ENCODE measurements at regions not wholly inside any gene's neighbourhood (a gene's known extent, or its start where the extent isn't known, plus 50 kb on each side); places are given as distances from the start of the nearest gene placed in this dataset.
"Not testable (repeated sequence)": the region's sequence is repeated elsewhere in the genome, so short reads cannot be mapped to it uniquely, and the experiment has no call there.

DNA sequence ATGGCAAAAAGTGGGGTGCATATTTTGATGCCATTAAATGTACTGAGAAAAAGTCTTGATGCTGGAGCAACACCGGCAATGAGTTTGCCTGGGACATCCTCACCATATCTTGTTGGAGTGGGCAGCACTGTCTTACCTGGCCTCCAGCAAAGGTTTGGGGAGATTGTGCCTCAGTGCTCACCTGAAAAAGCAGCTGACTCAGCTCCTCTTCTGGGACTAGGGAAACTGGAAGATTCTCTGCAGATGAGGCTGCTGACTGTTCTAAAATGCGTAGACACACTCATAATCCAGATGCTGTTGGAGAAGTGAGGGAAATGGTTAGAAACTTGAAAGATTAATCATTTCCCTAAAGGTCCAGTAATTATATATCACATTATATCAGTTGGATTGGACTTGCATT, 593.7 kb upstream of the HS3ST1 start:
- DNase-seq (ENCODE audit: low read depth), result no peak
- TF ChIP-seq, protein P1, sequence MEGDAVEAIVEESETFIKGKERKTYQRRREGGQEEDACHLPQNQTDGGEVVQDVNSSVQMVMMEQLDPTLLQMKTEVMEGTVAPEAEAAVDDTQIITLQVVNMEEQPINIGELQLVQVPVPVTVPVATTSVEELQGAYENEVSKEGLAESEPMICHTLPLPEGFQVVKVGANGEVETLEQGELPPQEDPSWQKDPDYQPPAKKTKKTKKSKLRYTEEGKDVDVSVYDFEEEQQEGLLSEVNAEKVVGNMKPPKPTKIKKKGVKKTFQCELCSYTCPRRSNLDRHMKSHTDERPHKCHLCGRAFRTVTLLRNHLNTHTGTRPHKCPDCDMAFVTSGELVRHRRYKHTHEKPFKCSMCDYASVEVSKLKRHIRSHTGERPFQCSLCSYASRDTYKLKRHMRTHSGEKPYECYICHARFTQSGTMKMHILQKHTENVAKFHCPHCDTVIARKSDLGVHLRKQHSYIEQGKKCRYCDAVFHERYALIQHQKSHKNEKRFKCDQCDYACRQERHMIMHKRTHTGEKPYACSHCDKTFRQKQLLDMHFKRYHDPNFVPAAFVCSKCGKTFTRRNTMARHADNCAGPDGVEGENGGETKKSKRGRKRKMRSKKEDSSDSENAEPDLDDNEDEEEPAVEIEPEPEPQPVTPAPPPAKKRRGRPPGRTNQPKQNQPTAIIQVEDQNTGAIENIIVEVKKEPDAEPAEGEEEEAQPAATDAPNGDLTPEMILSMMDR (conservative IDR thresholded peaks at IDR 0.05; ENCODE audit: low read depth, low read length), result no peak
- no peak overlapping the region for H3K4me3 ChIP-seq (ENCODE audit: low read depth, low read length)

DNA sequence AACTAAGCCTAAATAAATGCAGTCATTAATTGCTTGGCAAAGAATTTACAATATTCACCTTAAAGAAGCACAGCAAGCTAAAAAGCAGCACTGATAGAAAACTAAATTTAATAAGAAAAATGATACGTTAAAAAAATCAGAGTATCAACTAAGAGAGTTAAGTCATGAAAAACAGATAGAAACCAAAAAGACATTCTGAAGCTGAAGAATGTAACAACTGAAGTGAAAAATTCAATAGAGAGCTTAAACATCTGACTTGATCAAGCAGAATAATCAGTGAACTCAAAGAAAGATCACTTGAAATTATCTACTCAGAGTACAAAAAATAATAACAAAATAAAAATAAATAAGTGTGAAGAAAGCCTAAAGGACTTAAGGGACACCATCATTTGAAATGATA, 588.0 kb upstream of the HS3ST1 start:
- no peak overlapping the region for H3K4me3 ChIP-seq (ENCODE audit: low read depth, low read length)
- no peak for DNase-seq (ENCODE audit: low read depth)
- TF ChIP-seq, protein P1 (conservative IDR thresholded peaks at IDR 0.05; ENCODE audit: low read depth, low read length), result no peak

DNA sequence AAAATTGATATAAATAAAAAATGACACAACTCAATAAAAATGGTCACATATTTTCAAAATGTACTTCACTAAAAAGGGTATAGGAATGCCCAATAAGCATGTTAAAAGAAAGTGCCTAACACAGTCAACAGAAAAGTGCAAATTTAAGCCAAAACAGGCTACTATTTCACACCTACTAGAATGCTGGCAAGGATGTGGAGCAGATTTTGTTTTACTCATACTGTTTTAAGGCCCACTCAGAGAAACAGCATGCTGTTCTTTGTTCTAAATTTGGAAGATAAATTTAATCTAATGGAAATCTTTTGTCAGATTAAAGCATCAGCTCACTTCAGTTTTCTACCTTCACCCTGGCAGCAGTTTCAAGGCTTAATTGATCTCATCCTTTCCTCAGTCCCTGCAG, 576.8 kb upstream of the HS3ST1 start:
- TF ChIP-seq, protein P1 (conservative IDR thresholded peaks at IDR 0.05; ENCODE audit: low read depth, low read length), result no peak
- no peak overlapping the region for H3K4me3 ChIP-seq (ENCODE audit: low read depth, low read length)
- no peak for DNase-seq (ENCODE audit: low read depth)

DNA sequence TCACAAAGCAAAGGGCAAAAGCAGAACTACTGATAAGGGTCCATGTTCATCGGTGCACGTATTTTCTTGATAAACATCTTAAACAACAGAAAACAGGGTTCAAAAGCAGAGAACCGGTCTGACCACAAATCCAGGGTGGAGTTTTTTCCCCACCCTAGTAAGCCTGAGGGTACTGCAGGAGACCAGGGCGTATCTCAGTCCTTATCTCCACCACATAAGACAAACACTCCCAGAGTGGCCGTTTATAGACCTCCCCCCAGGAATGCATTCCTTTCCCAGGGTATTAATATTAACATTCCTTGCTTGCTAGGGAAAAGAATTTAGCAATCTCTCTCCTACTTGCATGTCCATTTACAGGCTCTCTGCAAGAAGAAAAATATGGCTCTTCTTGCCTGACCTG, 567.9 kb upstream of the HS3ST1 start:
- not testable (repeated sequence) for H3K4me3 ChIP-seq (ENCODE audit: low read depth, low read length); DNase-seq (ENCODE audit: low read depth)

DNA sequence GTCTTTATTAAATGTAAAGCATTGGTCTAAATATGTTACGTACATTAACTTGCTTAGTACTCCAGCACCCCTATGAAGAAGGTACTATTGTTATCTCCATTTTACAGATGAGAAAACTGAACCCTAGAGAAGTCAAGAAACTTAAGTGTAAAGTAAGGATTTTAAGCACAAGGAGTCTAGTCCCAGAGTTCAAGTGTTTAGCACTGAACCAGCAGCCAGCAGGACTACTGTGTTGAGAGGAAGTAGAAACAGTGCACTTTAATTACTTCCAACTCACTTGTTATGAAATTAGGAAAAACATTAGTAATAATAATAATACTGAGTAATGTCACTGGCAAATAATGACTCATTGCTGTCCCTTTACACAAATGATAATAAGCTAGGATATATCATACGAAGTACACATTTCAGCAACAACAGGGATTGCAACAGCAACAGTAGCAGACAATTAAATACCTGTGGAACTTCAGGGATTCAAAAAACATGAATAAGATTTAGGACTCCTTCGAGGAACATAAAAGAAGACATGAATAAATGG, 548.1 kb upstream of the HS3ST1 start:
- TF ChIP-seq, protein P1 (conservative IDR thresholded peaks at IDR 0.05; ENCODE audit: low read depth, low read length), result no peak
- H3K4me3 ChIP-seq (ENCODE audit: low read depth, low read length), result no peak overlapping the region
- DNase-seq (ENCODE audit: low read depth), result no peak

DNA sequence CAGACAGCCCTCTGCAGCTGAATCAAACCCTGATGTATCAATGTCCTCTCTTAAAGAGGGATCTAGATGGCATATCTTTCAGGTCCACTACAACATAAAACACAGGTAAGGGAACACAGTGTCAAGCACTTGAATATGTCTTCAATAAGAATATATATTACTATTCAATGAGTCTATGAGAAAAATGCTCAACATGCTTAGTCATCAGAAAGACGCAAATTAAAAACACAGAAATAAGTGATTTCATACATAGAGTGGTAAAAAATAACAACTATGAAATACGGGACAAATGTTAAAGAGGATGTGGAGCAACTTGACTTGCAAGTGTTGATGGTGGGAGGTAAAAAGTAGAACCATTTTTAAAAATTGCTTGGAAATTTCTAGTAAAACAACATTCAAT, 544.6 kb upstream of the HS3ST1 start:
- DNase-seq (ENCODE audit: low read depth), result no peak
- TF ChIP-seq, protein P1 (conservative IDR thresholded peaks at IDR 0.05; ENCODE audit: low read depth, low read length), result no peak
- no peak overlapping the region for H3K4me3 ChIP-seq (ENCODE audit: low read depth, low read length)

DNA sequence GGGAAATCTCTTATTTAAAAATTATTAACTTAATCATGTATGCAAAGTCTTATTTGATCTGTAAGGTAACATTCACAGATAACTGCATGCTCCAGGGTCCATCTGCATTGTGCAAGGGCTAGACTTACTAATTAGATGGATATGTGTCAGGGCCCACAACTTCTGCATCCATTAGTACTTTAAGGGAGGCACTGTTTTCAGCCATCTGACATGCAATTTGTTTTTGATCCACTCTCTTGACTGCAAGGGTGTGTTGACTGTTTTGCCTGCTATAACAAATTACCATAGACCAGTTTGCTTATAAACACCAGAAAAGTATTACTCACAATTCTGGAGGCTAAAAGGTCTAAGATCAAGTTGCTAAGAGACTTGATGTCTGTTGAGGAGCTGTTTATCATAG, 542.1 kb upstream of the HS3ST1 start:
- DNase-seq (ENCODE audit: low read depth), result no peak
- H3K4me3 ChIP-seq (ENCODE audit: low read depth, low read length), result no peak overlapping the region
- TF ChIP-seq, protein P1 (conservative IDR thresholded peaks at IDR 0.05; ENCODE audit: low read depth, low read length), result no peak
